Loucy (cell line): ENCODE measurements at regions not wholly inside any gene's neighbourhood (a gene's known extent, or its start where the extent isn't known, plus 50 kb on each side); places are given as distances from the start of the nearest gene placed in this dataset.

Experiments used
- CTCF ChIP-seq: fragments of 200-600 bp; sonication (generic); conservative IDR thresholded peaks from 2 replicates; pipeline ENCODE4 v1.5.1; 2014; ENCODE audit warnings: mild to moderate bottlenecking, antibody characterized with exemption, low read length
- EZH2phosphoT487 ChIP-seq: fragments of 200-600 bp; IDR thresholded peaks from 2 replicates; pipeline ENCODE4 v1.6.1; 2018; ENCODE audit warnings: antibody characterized with exemption, mild to moderate bottlenecking, moderate library complexity, borderline replicate concordance

- TF ChIP-seq CTCF (no peak), EZH2phosphoT487 (no peak)
Observed at GRCh38 chr15:62902821-62903220, 139.7 kb upstream of the TPM1 start.
